ENCODE measurements at regions not wholly inside any gene's neighbourhood (a gene's known extent, or its start where the extent isn't known, plus 50 kb on each side); places are given as distances from the start of the nearest gene placed in this dataset.
"Not testable (repeated sequence)": the region's sequence is repeated elsewhere in the genome, so short reads cannot be mapped to it uniquely, and the experiment has no call there.

- peaks cover 2% of the 10 kb centered on the region for H3K27me3 Mint-ChIP-seq
- H3K27ac Mint-ChIP-seq, result no peak overlapping the region
- H3K36me3 Mint-ChIP-seq, result no peaks in the 10 kb centered on the region
- H3K9me3 Mint-ChIP-seq (ENCODE audit: low read depth), result peaks cover 3% of the 10 kb centered on the region
- H3K4me1 Mint-ChIP-seq (ENCODE audit: low read depth), result no peaks in the 10 kb centered on the region
- H3K4me3 Mint-ChIP-seq, result no peak overlapping the region
These were observed 602.9 kb upstream of the RAB6C start for GRCh38 chr2:129376426-129377077.

- Mint-ChIP-seq H3K4me3 (no peak overlapping the region), H3K27me3 (peaks cover 2% of the 10 kb centered on the region), H3K9me3 (ENCODE audit: low read depth) (peaks cover 4% of the 10 kb centered on the region), H3K4me1 (ENCODE audit: low read depth) (no peaks in the 10 kb centered on the region), H3K27ac (no peak overlapping the region), H3K36me3 (no peaks in the 10 kb centered on the region)
These were observed 602.4 kb upstream of the RAB6C start for GRCh38 chr2:129377078-129377469.

- Mint-ChIP-seq H3K4me1 (ENCODE audit: low read depth) (no peaks in the 10 kb centered on the region), H3K4me3 (no peak overlapping the region), H3K36me3 (no peaks in the 10 kb centered on the region), H3K27ac (no peak overlapping the region), H3K9me3 (ENCODE audit: low read depth) (peaks cover 10% of the 10 kb centered on the region), H3K27me3 (peaks cover 2% of the 10 kb centered on the region)
These were observed 601.3 kb upstream of the RAB6C start for GRCh38 chr2:129378186-129378585.

GRCh38 chr2:129379411-129379810 lies 600.1 kb upstream of the RAB6C start:
- peaks cover 10% of the 10 kb centered on the region for H3K9me3 Mint-ChIP-seq (ENCODE audit: low read depth)
- H3K27ac Mint-ChIP-seq, result no peak overlapping the region
- no peaks in the 10 kb centered on the region for H3K36me3 Mint-ChIP-seq
- peaks cover 1% of the 10 kb centered on the region for H3K27me3 Mint-ChIP-seq
- H3K4me1 Mint-ChIP-seq (ENCODE audit: low read depth), result no peaks in the 10 kb centered on the region
- H3K4me3 Mint-ChIP-seq, result no peak overlapping the region

GRCh38 chr2:129381789-129382188 lies 597.7 kb upstream of the RAB6C start:
- Mint-ChIP-seq H3K4me1 (ENCODE audit: low read depth) (no peaks in the 10 kb centered on the region), H3K4me3 (no peak overlapping the region), H3K9me3 (ENCODE audit: low read depth) (peaks cover 10% of the 10 kb centered on the region), H3K36me3 (no peaks in the 10 kb centered on the region), H3K27ac (no peak overlapping the region), H3K27me3 (no peaks in the 10 kb centered on the region)

GRCh38 chr2:129388870-129389269 lies 590.6 kb upstream of the RAB6C start:
- Mint-ChIP-seq H3K9me3 (ENCODE audit: low read depth) (peaks cover 5% of the 10 kb centered on the region), H3K27ac (no peak overlapping the region), H3K27me3 (peaks cover 15% of the 10 kb centered on the region), H3K4me3 (no peak overlapping the region), H3K4me1 (ENCODE audit: low read depth) (no peaks in the 10 kb centered on the region), H3K36me3 (no peaks in the 10 kb centered on the region)

GRCh38 chr2:129393816-129394215 lies 585.6 kb upstream of the RAB6C start:
- Mint-ChIP-seq H3K4me1 (ENCODE audit: low read depth) (no peaks in the 10 kb centered on the region), H3K36me3 (no peaks in the 10 kb centered on the region), H3K27ac (no peak overlapping the region), H3K4me3 (no peak overlapping the region), H3K27me3 (peaks cover 11% of the 10 kb centered on the region), H3K9me3 (ENCODE audit: low read depth) (peaks cover 5% of the 10 kb centered on the region)

- Mint-ChIP-seq H3K4me1 (ENCODE audit: low read depth) (no peaks in the 10 kb centered on the region), H3K36me3 (no peaks in the 10 kb centered on the region), H3K4me3 (no peak overlapping the region), H3K27ac (no peak overlapping the region), H3K9me3 (ENCODE audit: low read depth) (no peaks in the 10 kb centered on the region), H3K27me3 (peaks cover 2% of the 10 kb centered on the region)
These were observed 582.4 kb upstream of the RAB6C start for GRCh38 chr2:129396980-129397599.

- H3K4me1 Mint-ChIP-seq (ENCODE audit: low read depth), result no peaks in the 10 kb centered on the region
These were observed 578.6 kb upstream of the RAB6C start for GRCh38 chr2:129400826-129401225.

GRCh38 chr2:129402076-129402475 lies 577.4 kb upstream of the RAB6C start:
- H3K36me3 Mint-ChIP-seq, result no peaks in the 10 kb centered on the region
- H3K27me3 Mint-ChIP-seq, result no peaks in the 10 kb centered on the region
- H3K27ac Mint-ChIP-seq, result no peak overlapping the region
- no peak overlapping the region for H3K4me3 Mint-ChIP-seq
- no peaks in the 10 kb centered on the region for H3K9me3 Mint-ChIP-seq (ENCODE audit: low read depth)
- H3K4me1 Mint-ChIP-seq (ENCODE audit: low read depth), result no peaks in the 10 kb centered on the region

More at GRCh38 chr2:129400826-129401225, 578.6 kb upstream of the RAB6C start:
- Mint-ChIP-seq H3K9me3 (ENCODE audit: low read depth) (no peaks in the 10 kb centered on the region), H3K4me3 (no peak overlapping the region), H3K27me3 (no peaks in the 10 kb centered on the region), H3K36me3 (no peaks in the 10 kb centered on the region), H3K27ac (no peak overlapping the region)

- H3K36me3 Mint-ChIP-seq, result no peaks in the 10 kb centered on the region
- no peaks in the 10 kb centered on the region for H3K4me1 Mint-ChIP-seq (ENCODE audit: low read depth)
- H3K4me3 Mint-ChIP-seq, result no peak overlapping the region
- no peak overlapping the region for H3K27ac Mint-ChIP-seq
- no peaks in the 10 kb centered on the region for H3K9me3 Mint-ChIP-seq (ENCODE audit: low read depth)
- no peaks in the 10 kb centered on the region for H3K27me3 Mint-ChIP-seq
These were observed 575.3 kb upstream of the RAB6C start for GRCh38 chr2:129404000-129404685.

GRCh38 chr2:129408570-129408969 lies 570.9 kb upstream of the RAB6C start:
- Mint-ChIP-seq H3K36me3 (no peaks in the 10 kb centered on the region), H3K4me1 (ENCODE audit: low read depth) (no peaks in the 10 kb centered on the region), H3K4me3 (no peak overlapping the region), H3K9me3 (ENCODE audit: low read depth) (no peaks in the 10 kb centered on the region), H3K27me3 (no peaks in the 10 kb centered on the region), H3K27ac (no peak overlapping the region)

- H3K4me1 Mint-ChIP-seq (ENCODE audit: low read depth); H3K27me3 Mint-ChIP-seq; H3K4me3 Mint-ChIP-seq; H3K9me3 Mint-ChIP-seq (ENCODE audit: low read depth); H3K27ac Mint-ChIP-seq; H3K36me3 Mint-ChIP-seq: not testable (repeated sequence)
These were observed 562.4 kb upstream of the RAB6C start for GRCh38 chr2:129417041-129417440.

- Mint-ChIP-seq H3K27ac (no peak overlapping the region), H3K4me1 (ENCODE audit: low read depth) (no peaks in the 10 kb centered on the region), H3K36me3 (no peaks in the 10 kb centered on the region), H3K9me3 (ENCODE audit: low read depth) (no peaks in the 10 kb centered on the region), H3K4me3 (no peak overlapping the region), H3K27me3 (no peaks in the 10 kb centered on the region)
These were observed 557.4 kb upstream of the RAB6C start for GRCh38 chr2:129422028-129422427.

GRCh38 chr2:129428086-129428660 lies 551.3 kb upstream of the RAB6C start:
- Mint-ChIP-seq H3K27me3 (no peaks in the 10 kb centered on the region), H3K36me3 (no peaks in the 10 kb centered on the region), H3K27ac (no peak overlapping the region), H3K9me3 (ENCODE audit: low read depth) (no peaks in the 10 kb centered on the region), H3K4me1 (ENCODE audit: low read depth) (no peaks in the 10 kb centered on the region), H3K4me3 (no peak overlapping the region)
